ENCODE measurements at regions not wholly inside any gene's neighbourhood (a gene's known extent, or its start where the extent isn't known, plus 50 kb on each side); places are given as distances from the start of the nearest gene placed in this dataset.

DNA sequence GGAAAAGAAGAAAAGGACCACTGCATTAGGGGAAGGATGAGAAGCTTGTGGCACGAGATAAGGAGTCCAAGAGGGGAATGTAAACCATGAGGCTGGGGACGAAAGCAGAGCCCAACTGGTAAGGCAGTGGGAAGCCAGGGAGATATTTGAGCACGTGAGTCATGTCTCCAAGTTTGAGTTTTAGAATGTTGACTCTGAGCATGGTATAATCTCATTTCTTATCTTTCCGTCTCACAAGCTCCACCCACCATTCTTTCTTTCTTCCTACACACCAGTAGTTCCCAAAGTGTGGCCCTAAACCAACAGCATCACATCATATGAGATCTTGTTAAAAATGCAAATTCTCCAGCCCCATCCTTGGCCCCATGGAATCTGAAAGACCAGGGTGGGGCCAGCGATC, 145.3 kb downstream of the PLPP3 start:
- H3K4me3 ChIP-seq (ENCODE audit: low read depth, low read length, poor library complexity, severe bottlenecking) = no peak overlapping the region
- H2AFZ ChIP-seq (ENCODE audit: low read length) = no peak overlapping the region
- no peak overlapping the region for H3K27ac ChIP-seq (ENCODE audit: low read depth, low read length, poor library complexity, severe bottlenecking)
- TF ChIP-seq EZH2 (IDR thresholded peaks at IDR 0.05; ENCODE audit: borderline replicate concordance, low read length) = no peak
- TF ChIP-seq, protein P1, sequence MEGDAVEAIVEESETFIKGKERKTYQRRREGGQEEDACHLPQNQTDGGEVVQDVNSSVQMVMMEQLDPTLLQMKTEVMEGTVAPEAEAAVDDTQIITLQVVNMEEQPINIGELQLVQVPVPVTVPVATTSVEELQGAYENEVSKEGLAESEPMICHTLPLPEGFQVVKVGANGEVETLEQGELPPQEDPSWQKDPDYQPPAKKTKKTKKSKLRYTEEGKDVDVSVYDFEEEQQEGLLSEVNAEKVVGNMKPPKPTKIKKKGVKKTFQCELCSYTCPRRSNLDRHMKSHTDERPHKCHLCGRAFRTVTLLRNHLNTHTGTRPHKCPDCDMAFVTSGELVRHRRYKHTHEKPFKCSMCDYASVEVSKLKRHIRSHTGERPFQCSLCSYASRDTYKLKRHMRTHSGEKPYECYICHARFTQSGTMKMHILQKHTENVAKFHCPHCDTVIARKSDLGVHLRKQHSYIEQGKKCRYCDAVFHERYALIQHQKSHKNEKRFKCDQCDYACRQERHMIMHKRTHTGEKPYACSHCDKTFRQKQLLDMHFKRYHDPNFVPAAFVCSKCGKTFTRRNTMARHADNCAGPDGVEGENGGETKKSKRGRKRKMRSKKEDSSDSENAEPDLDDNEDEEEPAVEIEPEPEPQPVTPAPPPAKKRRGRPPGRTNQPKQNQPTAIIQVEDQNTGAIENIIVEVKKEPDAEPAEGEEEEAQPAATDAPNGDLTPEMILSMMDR (IDR thresholded peaks at IDR 0.05; ENCODE audit: low read length) = no peak
- no peaks in the 10 kb centered on the region for H3K9me2 ChIP-seq (ENCODE audit: low read depth, low read length)
- no peaks in the 10 kb centered on the region for H3K27me3 ChIP-seq (ENCODE audit: insufficient read depth, low read length)
- H3K79me2 ChIP-seq (ENCODE audit: insufficient read depth, low read length) = no peaks in the 10 kb centered on the region
- H4K20me1 ChIP-seq (ENCODE audit: insufficient read depth, low read length) = no peaks in the 10 kb centered on the region
- H3K9me3 ChIP-seq (ENCODE audit: low read length) = no peaks in the 10 kb centered on the region
- no peaks in the 10 kb centered on the region for H3F3A ChIP-seq (ENCODE audit: insufficient read depth, low read length)
- no peak overlapping the region for H3K4me2 ChIP-seq (ENCODE audit: low read length)
- H3K4me1 ChIP-seq (ENCODE audit: insufficient read depth, low read length, severe bottlenecking) = no peaks in the 10 kb centered on the region
- no peak overlapping the region for H3K9ac ChIP-seq (ENCODE audit: low read length)
- H3K36me3 ChIP-seq (ENCODE audit: insufficient read depth, low read length) = no peaks in the 10 kb centered on the region

DNA sequence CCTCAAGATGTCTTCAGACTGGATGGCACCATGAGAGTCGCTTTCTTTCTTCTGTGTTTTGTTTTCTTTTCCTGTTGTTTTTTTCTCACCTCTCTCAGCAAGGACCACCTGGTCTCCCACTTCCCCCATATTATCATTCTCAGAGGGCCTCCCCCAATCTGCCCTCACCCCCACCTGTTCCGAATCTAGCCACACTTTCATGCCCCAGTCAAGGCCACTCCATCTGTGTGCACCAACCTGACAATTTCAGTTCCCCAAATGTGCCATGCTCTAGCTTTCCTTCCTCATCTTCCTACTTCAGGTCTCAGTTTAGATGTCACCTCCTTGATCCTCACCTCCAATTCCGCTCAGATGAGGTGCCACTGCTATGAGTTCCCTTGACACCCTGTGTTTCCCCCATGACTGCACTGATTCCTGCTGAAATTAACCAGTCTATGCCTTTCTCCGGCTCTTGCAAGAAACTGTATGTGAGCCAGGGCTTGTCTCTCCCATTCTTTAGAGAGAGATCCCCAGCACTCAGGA, 146.2 kb downstream of the PLPP3 start:
- no peaks in the 10 kb centered on the region for H3K27me3 ChIP-seq (ENCODE audit: insufficient read depth, low read length)
- H2AFZ ChIP-seq (ENCODE audit: low read length) = no peak overlapping the region
- TF ChIP-seq, protein P1 (IDR thresholded peaks at IDR 0.05; ENCODE audit: low read length) = no peak
- no peak for TF ChIP-seq EZH2 (IDR thresholded peaks at IDR 0.05; ENCODE audit: borderline replicate concordance, low read length)
- no peaks in the 10 kb centered on the region for H3K4me1 ChIP-seq (ENCODE audit: insufficient read depth, low read length, severe bottlenecking)
- H3F3A ChIP-seq (ENCODE audit: insufficient read depth, low read length) = no peaks in the 10 kb centered on the region
- H3K9me2 ChIP-seq (ENCODE audit: low read depth, low read length) = no peaks in the 10 kb centered on the region
- H4K20me1 ChIP-seq (ENCODE audit: insufficient read depth, low read length) = no peaks in the 10 kb centered on the region
- no peaks in the 10 kb centered on the region for H3K9me3 ChIP-seq (ENCODE audit: low read length)
- H3K9ac ChIP-seq (ENCODE audit: low read length) = no peak overlapping the region
- no peaks in the 10 kb centered on the region for H3K36me3 ChIP-seq (ENCODE audit: insufficient read depth, low read length)
- H3K27ac ChIP-seq (ENCODE audit: low read depth, low read length, poor library complexity, severe bottlenecking) = no peak overlapping the region
- no peak overlapping the region for H3K4me2 ChIP-seq (ENCODE audit: low read length)
- H3K79me2 ChIP-seq (ENCODE audit: insufficient read depth, low read length) = no peaks in the 10 kb centered on the region
- H3K4me3 ChIP-seq (ENCODE audit: low read depth, low read length, poor library complexity, severe bottlenecking) = no peak overlapping the region

DNA sequence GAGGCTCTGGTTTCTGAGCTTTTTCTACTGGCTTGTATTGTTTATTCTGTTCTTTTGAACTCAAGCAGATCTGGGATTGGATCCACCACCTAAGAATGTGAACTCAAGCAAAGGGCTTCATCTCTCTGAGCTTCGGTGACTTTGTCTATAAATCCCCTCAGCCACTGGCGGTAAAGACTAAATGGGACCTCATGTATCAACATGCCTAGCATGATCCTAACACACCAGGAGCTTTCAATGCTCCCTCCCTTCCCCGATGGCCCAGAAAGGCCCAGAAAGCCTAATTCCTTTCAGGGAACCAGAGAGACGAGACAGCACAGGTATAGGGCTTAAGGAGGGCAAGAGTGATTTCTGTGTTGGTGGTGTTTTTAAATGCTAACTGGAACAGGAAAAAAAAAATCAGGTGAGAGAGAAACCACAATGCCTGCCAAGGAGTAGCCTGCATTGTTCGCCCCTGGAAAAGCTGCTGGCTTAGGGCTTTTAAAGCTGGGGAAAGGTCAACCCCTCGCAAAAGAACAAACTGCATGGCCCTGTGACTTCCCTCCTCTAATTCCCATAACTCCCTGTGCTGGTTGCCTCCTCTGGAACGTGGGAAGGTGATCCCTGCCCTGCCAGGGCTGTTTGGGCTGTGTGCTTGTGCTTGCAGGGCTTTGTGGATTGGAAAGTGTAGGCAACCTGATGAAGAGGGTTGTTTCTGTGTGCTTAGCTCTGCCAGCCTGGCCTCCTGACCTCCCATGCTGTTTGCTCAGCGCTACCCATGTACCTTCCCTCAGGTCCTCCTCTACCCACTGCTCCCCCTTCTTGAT, 147.0 kb downstream of the PLPP3 start:
- Histone ChIP-seq H3K36me3 (ENCODE audit: insufficient read depth, low read length) (no peaks in the 10 kb centered on the region), H3K79me2 (ENCODE audit: insufficient read depth, low read length) (no peaks in the 10 kb centered on the region), H2AFZ (ENCODE audit: low read length) (no peak overlapping the region), H3K4me1 (ENCODE audit: insufficient read depth, low read length, severe bottlenecking) (no peaks in the 10 kb centered on the region), H3K9me3 (ENCODE audit: low read length) (no peaks in the 10 kb centered on the region), H3K4me2 (ENCODE audit: low read length) (no peak overlapping the region), H4K20me1 (ENCODE audit: insufficient read depth, low read length) (no peaks in the 10 kb centered on the region), H3K9me2 (ENCODE audit: low read depth, low read length) (no peaks in the 10 kb centered on the region), H3K4me3 (ENCODE audit: low read depth, low read length, poor library complexity, severe bottlenecking) (no peak overlapping the region), H3F3A (ENCODE audit: insufficient read depth, low read length) (no peaks in the 10 kb centered on the region), H3K27me3 (ENCODE audit: insufficient read depth, low read length) (no peaks in the 10 kb centered on the region), H3K27ac (ENCODE audit: low read depth, low read length, poor library complexity, severe bottlenecking) (no peak overlapping the region), H3K9ac (ENCODE audit: low read length) (no peak overlapping the region)
- TF ChIP-seq, protein P1 (IDR thresholded peaks at IDR 0.05; ENCODE audit: low read length) = no peak
- TF ChIP-seq EZH2 (IDR thresholded peaks at IDR 0.05; ENCODE audit: borderline replicate concordance, low read length) = no peak
